ENCODE measurements at regions not wholly inside any gene's neighbourhood (a gene's known extent, or its start where the extent isn't known, plus 50 kb on each side); places are given as distances from the start of the nearest gene placed in this dataset.

GRCh38 chr16:82224821-82225220, 54.8 kb upstream of the MPHOSPH6 start:
- in situ Hi-C loops (cut with MboI): no loop called here
- CTCF ChIA-PET: interaction anchor here (0.9 to 1.2 kb wide), 3 partner anchors 8 to 38 kb away, joined by 3 to 4 read pairs (median 3); no protein-coding TSS in a partner anchor
- intact Hi-C loops (cut with micrococcal nuclease; ENCODE audit: unreplicated experiment): no loop called here

More at GRCh38 chr16:82224821-82225220, 54.8 kb upstream of the MPHOSPH6 start:
- H4K20me1 ChIP-seq (ENCODE audit: control insufficient read depth, insufficient read depth): no peaks in the 10 kb centered on the region
- no peaks in the 10 kb centered on the region for H3K4me1 ChIP-seq (ENCODE audit: control insufficient read depth, insufficient read depth, low read length)
- H2AFZ ChIP-seq (ENCODE audit: control insufficient read depth, low read depth, low read length): no peak overlapping the region
- BruUV-seq (replicated peaks): no TSS peak
- no peak overlapping the region for H3K27ac ChIP-seq (ENCODE audit: control insufficient read depth, insufficient read depth)
- no peaks in the 10 kb centered on the region for H3K9me3 ChIP-seq (replicated peaks; ENCODE audit: control insufficient read depth, insufficient read depth, low read length)
- ChIA-PET SMC1A (ENCODE audit: uncharacterized antibody, unreplicated experiment) (interaction anchor here (1.7 kb wide), 1 partner anchor 9 kb away, joined by 5 read pairs; no protein-coding TSS in a partner anchor), POLR2A (no interaction called here), RAD21 (ENCODE audit: unreplicated experiment) (interaction anchor here (1.0 kb wide), 1 partner anchor 10 kb away, joined by 3 read pairs; no protein-coding TSS in a partner anchor)
- no peaks in the 10 kb centered on the region; a peak in 1 of 4 replicates for H3K27me3 ChIP-seq (replicated peaks in 1 of 2; ENCODE audit: control insufficient read depth in 2 of 2, insufficient read depth in 2 of 2, low read length in 1 of 2)
- 13% methylated on average over 2 of the region's 2 CpGs for WGBS (ENCODE audit: insufficient coverage, insufficient replicate concordance, low lambda C conversion rate, missing lambda C conversion rate)
- FAIRE-seq (no peak), DNase-seq (ENCODE audit: low read depth, low spot score) (no peak), ATAC-seq (no peak)
- no peaks in the 10 kb centered on the region for H3K79me2 ChIP-seq (ENCODE audit: control insufficient read depth, insufficient read depth, low read length)
- H3K4me3 ChIP-seq: no peak overlapping the region
- TF ChIP-seq POU2F2 (IDR thresholded peaks at IDR 0.05; ENCODE audit: borderline replicate concordance, low read depth, low read length) (no peak), ATF7 (IDR thresholded peaks at IDR 0.05; ENCODE audit: low read depth) (no peak), ELK1 (IDR thresholded peaks at IDR 0.05; ENCODE audit: low read depth, low read length) (no peak), NFYA (IDR thresholded peaks at IDR 0.05; ENCODE audit: borderline replicate concordance, low read depth, low read length) (no peak), POLR2A (IDR thresholded peaks at IDR 0.05; ENCODE audit: low read depth, low read length) (no peak), RB1 (IDR thresholded peaks at IDR 0.05; ENCODE audit: borderline replicate concordance) (no peak), RCOR1 (conservative IDR thresholded peaks at IDR 0.05; ENCODE audit: low read depth, low read length) (no peak), IKZF2 (IDR thresholded peaks at IDR 0.05) (no peak), MXI1 (IDR thresholded peaks at IDR 0.05; ENCODE audit: low read depth, low read length) (no peak), ZBTB40 (IDR thresholded peaks at IDR 0.05; ENCODE audit: borderline replicate concordance) (no peak), RELB (IDR thresholded peaks at IDR 0.05; ENCODE audit: low read depth) (no peak), EED (IDR thresholded peaks at IDR 0.05; ENCODE audit: low read depth) (no peak), NBN (IDR thresholded peaks at IDR 0.05) (no peak), USF1 (IDR thresholded peaks at IDR 0.05; ENCODE audit: borderline replicate concordance, extremely low read length, insufficient read depth, low read depth, low read length) (no peak), CREB1 (IDR thresholded peaks at IDR 0.05; ENCODE audit: low read depth) (no peak), SIN3A (IDR thresholded peaks at IDR 0.05; ENCODE audit: low read depth, low read length) (no peak), NFYB (IDR thresholded peaks at IDR 0.05; ENCODE audit: insufficient read depth, low read depth, low read length) (no peak), WRNIP1 (IDR thresholded peaks at IDR 0.05; ENCODE audit: borderline replicate concordance, low read depth, low read length) (no peak)
- H3K9ac ChIP-seq (ENCODE audit: control insufficient read depth, insufficient read depth, low read length): no peak overlapping the region
- no peaks in the 10 kb centered on the region for H3K36me3 ChIP-seq (ENCODE audit: control insufficient read depth in 2 of 2, insufficient read depth in 2 of 2, low read length in 1 of 2)
- no peak overlapping the region for H3K4me2 ChIP-seq (ENCODE audit: control insufficient read depth, insufficient read depth)

Measured in GM12878 (cell line).